GM21526 (cell line): ENCODE measurements at regions not wholly inside any gene's neighbourhood (a gene's known extent, or its start where the extent isn't known, plus 50 kb on each side); places are given as distances from the start of the nearest gene placed in this dataset.

Experiments
- ATAC-seq: cut with Tn5 transposase; IDR thresholded peaks from one replicate; pipeline ENCODE4 v1.9.1; 2021; ENCODE audit warnings: moderate library complexity; ENCODE audit not compliant: unreplicated experiment, low FRiP score

DNA sequence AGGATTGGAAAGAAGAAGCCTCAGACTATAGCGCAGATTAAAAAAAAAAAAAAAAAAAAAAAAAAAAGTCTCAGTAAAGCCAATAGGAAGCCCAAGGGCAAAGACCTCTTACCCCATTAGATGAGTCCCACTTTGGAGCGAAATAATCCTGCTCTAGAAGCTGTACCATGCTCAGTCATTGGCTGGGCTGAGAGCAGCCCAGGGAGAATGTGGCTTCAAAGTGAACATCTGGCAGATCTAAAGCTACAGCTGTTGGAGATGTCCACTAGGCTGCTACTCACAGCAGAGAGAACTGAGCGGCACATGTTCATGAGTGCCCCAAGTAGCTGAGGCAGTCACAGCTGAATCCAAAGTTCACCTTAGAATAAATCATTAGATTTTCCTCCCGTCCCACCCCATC, 560.9 kb downstream of the MED13L start:
- no peak for ATAC-seq

- no peak for ATAC-seq
Observed at GRCh38 chr12:115712676-115713075, 564.8 kb downstream of the MED13L start.

DNA sequence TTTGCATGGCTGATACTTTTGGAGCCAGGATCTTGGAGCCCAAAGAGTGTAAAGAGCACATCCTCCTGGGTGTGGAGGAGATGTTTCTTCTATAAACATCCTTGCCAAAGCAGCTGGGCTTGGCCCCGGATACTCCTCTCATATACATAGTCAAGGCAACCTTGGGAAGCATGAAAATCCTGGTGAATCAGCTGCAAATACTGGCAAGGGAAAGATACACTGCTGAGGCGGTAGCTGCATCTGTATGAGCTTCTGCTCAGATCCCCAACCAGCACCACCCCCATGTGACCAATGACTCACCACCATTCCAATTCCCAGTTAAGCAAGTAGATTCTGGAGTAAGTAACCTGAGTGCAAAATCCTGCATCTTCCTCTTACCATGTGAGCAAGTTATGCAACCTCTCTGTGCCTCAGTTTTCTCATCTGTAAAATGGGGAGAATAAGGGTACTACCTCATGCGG, 567.4 kb downstream of the MED13L start:
- no peak for ATAC-seq

DNA sequence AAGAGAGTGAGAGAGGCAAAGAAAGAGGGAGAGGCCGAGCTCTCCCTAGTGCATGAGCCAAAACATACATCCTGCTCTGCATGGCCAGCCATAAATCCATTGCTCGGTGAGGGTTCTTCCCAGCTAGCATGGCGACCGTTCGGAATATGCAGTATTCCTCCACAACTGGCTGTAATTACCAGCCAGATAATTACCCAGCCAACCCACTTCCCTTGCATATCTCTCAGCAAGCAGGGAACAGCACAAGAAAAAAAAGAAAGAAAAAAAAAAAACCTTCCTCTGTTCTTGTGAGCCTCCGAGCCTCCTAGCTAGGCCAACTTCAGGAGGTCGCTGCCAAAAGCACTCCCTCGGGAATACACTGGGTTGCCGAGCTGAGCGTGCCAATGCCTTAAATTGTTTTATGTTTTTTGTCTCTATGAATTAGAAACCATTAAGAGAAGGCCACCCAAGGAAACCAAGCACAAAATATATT, 567.9 kb downstream of the MED13L start:
- no peak for ATAC-seq

- ATAC-seq, result no peak
Observed at GRCh38 chr12:115708801-115709200, 568.7 kb downstream of the MED13L start.

- ATAC-seq, result no peak
Observed at GRCh38 chr12:115700896-115701465, 576.5 kb downstream of the MED13L start.

DNA sequence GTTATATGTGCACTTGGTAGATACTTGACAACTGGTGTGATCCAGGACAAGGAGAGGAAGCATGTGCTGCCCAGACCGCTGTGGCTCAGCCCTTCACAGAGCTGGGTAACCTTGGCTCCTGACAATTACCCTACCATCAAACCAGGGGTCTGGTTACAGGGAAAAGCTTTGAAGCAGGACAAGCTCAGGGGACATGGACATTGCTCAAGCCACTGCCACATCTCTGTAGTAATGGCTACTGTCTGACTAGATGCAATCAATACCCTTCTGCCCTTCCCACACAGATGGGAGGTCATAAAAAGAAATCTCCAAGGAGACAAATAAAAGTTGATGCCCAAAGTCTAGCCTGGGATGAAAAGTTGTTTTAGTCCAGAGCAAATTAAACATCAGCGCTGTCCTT, 577.4 kb downstream of the MED13L start:
- ATAC-seq, result no peak

GRCh38 chr12:115698257-115698656, 579.2 kb downstream of the MED13L start:
- no peak for ATAC-seq

DNA sequence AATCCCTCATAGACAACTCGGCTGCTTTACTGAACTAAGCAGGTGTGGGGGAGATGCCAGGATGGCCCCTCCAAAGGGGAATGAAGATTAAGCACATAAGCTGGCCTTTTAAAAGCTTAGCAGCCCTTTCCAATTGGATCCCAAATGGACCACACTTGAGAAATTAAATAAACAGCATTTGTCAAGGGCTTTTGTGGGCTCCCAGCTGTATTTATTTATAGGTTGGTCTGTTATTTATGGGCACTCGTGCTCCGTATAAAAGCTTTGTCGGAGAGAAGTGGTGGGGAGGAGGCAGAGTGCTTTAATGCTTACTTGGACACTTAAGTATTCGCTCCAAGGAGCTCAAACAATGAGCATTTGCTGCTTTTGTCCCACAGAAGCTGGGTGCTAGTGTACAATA, 580.2 kb downstream of the MED13L start:
- ATAC-seq, result no peak

DNA sequence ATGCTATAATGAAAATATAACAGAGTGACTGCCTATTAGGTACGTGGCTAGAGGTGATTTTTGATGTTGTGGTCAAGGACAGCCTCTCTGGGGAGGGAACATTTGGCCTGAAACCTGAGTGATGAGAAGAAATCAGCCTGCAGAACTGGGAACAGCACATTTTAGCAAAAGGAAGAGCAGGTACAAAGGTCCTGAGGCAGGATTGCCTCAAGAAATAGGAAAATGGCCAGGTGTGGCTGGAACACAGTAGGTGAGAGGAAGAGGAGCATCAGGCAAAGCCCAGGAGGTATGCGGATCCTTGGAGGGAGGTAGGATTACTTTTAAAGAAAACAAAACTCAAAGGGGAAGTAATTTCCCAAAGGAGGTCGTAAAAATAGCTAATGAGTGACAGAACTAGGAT, 582.9 kb downstream of the MED13L start:
- no peak for ATAC-seq

DNA sequence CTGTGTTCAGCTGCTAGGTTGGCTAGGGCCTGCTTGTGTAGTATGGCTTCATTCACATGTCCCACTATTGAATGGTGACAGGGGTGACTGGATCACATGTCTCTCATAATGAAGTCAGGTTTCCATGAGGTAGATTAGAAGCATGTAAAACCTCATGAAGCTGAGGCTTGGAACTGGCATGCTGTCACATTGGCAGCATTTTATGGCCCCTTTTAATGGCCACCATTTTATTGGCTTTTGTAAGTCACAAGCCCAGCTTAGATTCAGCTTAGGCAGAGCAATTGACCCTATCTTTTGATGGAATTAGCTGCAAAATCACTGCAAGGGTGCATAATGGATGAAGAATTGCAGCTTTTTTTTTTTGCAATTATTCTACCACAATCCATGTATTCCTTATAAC, 583.5 kb downstream of the MED13L start:
- no peak for ATAC-seq

GRCh38 chr12:115691123-115691522, 586.4 kb downstream of the MED13L start:
- no peak for ATAC-seq

DNA sequence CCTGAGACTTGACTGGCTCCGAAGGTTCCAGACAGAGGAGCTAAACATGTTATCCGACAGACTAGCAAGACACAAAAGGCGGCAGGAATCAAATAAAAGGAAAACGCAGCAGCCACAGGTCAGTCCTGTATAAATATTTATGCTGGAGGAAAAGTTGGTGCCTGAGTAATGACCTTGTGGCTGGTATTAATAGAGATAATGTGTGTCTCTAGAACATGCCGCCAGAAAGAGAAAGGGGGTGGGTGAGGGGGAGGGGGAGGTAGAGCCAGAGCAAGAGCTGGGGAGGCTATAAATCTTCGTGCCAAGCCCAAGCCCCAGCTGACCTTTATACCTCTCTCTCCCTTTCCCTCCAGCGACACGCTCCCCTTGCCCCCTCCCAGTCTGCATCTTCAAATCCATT, 590.4 kb downstream of the MED13L start:
- ATAC-seq, result no peak

DNA sequence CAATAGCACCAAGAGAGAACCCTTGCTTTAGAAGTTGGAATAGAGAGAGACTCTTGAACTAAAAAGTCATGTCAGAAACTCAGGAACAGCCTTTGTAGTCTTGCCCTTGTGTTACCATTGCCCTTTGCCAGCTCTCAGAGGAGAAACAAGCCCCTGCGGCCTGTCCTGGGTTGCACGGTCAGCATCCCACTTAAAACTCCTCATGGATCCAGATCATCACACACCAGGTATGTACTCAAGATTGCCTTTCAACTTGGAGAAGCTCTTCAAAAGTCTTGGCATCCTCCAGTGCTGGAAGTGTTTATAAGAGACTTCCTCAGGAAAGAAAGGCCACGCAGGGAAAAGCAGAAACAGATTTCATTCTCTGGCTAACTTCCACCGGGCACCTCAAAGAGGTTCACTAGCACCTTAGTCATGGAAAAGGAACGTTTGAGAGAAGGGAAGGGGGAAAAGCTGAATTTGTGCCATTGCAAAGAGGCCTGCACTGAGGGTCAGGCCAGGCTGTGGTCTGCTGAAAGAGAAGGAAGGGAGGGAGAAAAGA, 594.2 kb downstream of the MED13L start:
- ATAC-seq, result no peak

DNA sequence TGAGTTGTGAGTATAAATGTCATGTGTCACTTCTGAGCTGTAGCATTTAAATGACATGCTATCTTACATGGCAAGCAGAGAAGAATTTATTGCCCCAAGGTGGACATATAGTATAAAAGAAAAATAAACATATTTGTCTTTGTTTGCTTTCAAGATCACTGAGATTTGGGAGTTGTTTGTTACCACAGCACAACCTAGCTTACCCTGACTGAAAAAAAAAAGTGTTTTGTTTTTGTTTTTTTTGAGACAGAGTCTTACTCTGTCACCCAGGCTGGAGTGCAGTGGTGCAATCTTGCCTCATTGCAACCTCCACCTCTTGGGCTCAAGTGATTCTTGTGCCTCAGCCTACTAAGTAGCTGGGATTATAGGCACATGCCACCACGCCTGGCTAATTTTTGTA, 596.5 kb downstream of the MED13L start:
- no peak for ATAC-seq

GRCh38 chr12:115672506-115673080, 604.9 kb downstream of the MED13L start:
- no peak for ATAC-seq

DNA sequence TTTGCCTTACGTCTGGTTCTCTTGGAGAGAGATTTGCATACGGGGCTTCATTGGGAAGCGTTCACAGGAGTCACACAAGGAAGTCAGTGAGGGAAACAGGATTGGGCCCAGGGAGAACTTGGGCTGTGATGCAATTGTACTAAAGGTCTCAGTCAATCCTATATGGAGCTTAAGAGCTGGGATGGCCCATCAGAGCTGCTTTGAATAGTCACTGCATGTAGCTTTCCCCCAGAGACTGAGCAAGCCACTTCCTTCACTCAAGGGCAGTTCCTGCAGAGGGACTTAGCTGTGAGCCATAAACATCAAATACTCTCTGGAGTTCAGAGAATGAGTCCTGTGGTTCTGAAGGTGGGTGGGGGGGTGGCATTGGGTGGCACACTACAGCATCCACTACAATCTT, 605.4 kb downstream of the MED13L start:
- no peak for ATAC-seq

DNA sequence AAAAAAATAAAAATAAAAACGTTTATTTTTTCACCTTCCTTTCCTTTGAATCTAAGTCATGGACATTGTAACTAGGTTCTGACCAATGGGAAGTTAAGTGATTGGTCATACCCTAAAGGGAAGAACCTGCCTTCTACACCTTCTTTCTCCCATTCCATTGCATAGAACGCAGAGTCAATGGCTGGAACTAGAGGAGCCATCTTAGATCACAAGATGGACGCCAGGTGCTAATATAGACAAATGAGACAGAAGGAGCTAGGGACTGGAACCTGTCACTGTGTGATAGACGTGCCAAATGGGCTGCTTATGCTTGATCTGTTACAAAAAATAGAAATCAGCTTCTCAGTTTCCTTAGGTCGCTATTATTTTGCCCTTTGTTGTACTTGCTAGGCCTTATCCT, 606.6 kb downstream of the MED13L start:
- ATAC-seq, result no peak

DNA sequence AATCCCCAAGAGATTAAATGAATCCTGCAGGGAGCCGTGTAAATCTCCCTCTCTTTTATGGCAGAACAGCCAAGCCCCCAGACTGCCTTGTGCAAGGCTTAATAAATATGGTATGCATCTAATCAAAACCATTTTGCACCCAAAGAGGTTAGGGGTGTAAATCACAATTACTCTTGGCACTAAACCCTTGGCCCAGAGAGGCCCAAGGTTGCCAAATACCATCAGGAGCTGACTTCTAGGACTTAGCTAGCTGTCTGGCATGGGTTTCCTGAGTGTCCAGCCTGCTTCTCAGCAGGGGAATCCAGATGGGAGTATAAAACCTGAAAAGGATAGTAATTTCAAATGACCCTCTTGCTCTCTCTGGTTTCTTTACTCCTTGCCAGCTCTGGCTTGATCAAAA, 610.4 kb downstream of the MED13L start:
- no peak for ATAC-seq

DNA sequence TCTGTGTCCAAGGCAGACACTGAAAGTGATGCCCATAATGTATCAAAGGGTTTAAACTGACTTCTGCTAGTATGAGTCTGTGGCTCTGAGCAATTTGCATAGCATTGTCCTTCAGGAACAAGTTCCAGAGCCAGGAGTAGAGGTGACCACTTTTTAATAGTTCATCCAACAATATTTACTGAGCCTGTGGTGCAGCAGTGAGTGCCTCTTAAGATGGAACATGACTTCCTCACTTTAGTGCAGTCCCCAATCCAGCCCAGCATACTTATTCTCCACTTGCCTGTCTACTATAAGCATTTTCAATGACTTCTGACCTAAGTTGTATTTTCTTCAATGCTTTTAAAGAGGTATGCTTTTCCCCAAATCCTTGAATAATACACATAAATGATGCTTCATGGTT, 611.3 kb downstream of the MED13L start:
- no peak for ATAC-seq

DNA sequence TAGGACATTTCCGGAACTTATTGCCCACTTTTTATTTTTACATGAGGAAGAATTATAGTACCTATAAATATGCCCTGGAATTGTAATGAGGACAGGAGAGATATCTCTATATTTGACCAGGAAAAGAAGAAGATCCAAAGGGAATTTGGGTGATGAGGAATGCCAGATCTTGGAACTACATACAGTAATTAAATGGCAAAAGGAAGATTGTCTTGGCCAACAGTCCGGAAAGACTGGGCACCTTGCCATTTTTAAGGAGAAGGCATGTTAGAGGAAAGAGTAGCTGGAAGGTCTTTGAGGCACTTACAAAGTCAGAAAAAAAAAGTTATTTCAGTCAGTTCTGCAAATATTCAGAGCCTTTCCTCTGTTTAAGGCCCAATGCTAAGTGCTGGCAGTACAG, 616.4 kb downstream of the MED13L start:
- ATAC-seq, result no peak

DNA sequence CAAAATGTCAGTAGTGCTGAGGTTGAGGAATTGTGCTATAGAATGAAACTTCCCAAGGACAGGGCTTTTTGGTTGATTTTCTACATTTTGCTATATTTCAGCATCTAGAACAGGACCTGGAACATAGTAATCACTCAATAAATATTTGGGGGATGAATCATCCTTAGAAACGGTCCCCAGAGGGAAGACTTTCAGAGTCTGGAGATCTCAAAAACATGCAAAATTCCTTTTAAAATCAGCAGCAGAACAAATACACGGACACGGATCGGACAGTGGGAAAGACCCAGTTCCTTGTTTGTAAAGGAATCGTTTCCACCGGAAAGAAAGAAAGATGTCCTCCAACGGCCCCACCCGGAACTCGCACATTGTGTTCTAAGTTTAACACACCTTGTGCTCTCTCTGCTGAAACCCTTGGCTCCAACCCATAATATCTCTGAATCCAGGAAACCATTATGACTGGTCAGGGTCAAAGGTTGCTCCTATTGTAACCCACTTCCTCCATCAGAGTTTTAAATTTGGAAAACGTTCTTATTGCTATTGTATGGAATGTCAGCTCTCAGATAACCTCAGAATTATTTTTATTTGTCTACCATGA, 617.2 kb downstream of the MED13L start:
- ATAC-seq, result no peak
